SK-N-MC (cell line): ENCODE measurements at regions not wholly inside any gene's neighbourhood (a gene's known extent, or its start where the extent isn't known, plus 50 kb on each side); places are given as distances from the start of the nearest gene placed in this dataset.

Experiments
- EZH2 ChIP-seq: fragments of 200-600 bp; sonication (generic); IDR thresholded peaks from one replicate; pipeline ENCODE4 v1.6.1; 2017; ENCODE audit warnings: antibody characterized with exemption
- FOXP2 ChIP-seq: optimal IDR thresholded peaks from 2 replicates; pipeline ENCODE3; 2011; ENCODE audit warnings: mild to moderate bottlenecking, moderate library complexity; ENCODE audit not compliant: insufficient read depth; ENCODE audit errors: extremely low read length, control extremely low read depth
- POLR2AphosphoS5 ChIP-seq: IDR thresholded peaks from 2 replicates; pipeline ENCODE4 v1.6.1; 2012; ENCODE audit warnings: mild to moderate bottlenecking, low read depth, low read length, borderline replicate concordance

GRCh38 chr13:34176633-34177032 lies 358.7 kb downstream of the RFC3 start:
- TF ChIP-seq EZH2 = no peak
- no peak for TF ChIP-seq POLR2AphosphoS5
- no peak for TF ChIP-seq FOXP2
